Thoracic aorta (tissue), 2 donors: ENCODE measurements at regions not wholly inside any gene's neighbourhood (a gene's known extent, or its start where the extent isn't known, plus 50 kb on each side); places are given as distances from the start of the nearest gene placed in this dataset.

Source experiments
- ATAC-seq: fragments of 150-250 bp; one replicate; pipeline ENCODE4 v1.8.0; 2017; ENCODE audit warnings: low read depth; ENCODE audit not compliant: insufficient number of reproducible peaks, low FRiP score
- DNase-seq: peaks from one replicate; pipeline ENCODE4 v3.0.0-alpha.2; 2020; ENCODE audit warnings: low spot score
- H3K27ac ChIP-seq, 2 donors: fragments of 200-600 bp; sonication (generic); 1 replicate in 1 of 2; 2 replicates in 1 of 2; pipeline ENCODE4 v1.5.1; 2016; ENCODE audit warnings: mild to moderate bottlenecking in 2 of 2, moderate library complexity in 2 of 2
- H3K27me3 ChIP-seq: fragments of 200-600 bp; sonication (generic); replicated peaks from 2 replicates; pipeline ENCODE4 v1.6.0; 2016; ENCODE audit warnings: mild to moderate bottlenecking; ENCODE audit not compliant: insufficient read depth
- H3K36me3 ChIP-seq: fragments of 200-600 bp; sonication (generic); one replicate; pipeline ENCODE4 v1.5.1; 2016
- H3K4me1 ChIP-seq, 2 donors: fragments of 200-600 bp; sonication (generic); 1 replicate in 1 of 2; 2 replicates in 1 of 2; pipeline versions ENCODE4 v1.5.1 to v1.6.0; 2016; ENCODE audit warnings: low read depth in 2 of 2, mild to moderate bottlenecking in 1 of 2; ENCODE audit not compliant: control insufficient read depth in 1 of 2
- H3K4me3 ChIP-seq: fragments of 200-600 bp; sonication (generic); 2 replicates; pipeline ENCODE4 v1.5.1; 2016; ENCODE audit warnings: mild to moderate bottlenecking
- H3K9me3 ChIP-seq: fragments of 200-600 bp; sonication (generic); 2 replicates; pipeline ENCODE4 v1.5.1; 2016
- CTCF ChIP-seq: fragments of 200-600 bp; sonication (generic); IDR thresholded peaks from one replicate; pipeline ENCODE4 v1.5.1; 2019; ENCODE audit warnings: antibody characterized with exemption

- no peak for TF ChIP-seq CTCF
- no peak for ATAC-seq
- no peak for DNase-seq
Measured at GRCh38 chr3:159418571-159419526, 569.8 kb upstream of the IL12A start.

DNA sequence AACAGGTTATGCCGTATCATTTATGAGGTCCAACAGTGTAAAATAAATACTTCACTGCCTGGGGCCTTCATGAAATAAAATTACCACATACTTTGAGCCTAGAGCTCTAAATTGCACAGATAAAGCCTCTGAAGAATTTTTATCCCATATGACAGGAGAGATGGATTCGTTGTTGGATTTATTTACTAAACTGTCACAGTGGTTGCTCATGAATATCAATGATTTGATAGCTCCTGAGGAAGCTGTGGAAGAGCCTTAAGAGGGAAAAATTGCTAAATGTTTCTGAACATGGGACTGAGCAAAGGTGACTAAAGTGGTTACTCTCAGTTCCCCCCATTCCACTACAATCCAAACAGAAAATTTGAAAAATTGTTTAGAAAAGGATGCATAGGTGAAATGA lies 558.9 kb upstream of the IL12A start:
- Histone ChIP-seq H3K27ac (no peak overlapping the region), H3K4me1 (no peaks in the 10 kb centered on the region), H3K4me3 (no peak overlapping the region), H3K36me3 (no peaks in the 10 kb centered on the region), H3K27me3 (no peaks in the 10 kb centered on the region), H3K9me3 (no peaks in the 10 kb centered on the region)
- ATAC-seq, result no peak
- no peak for TF ChIP-seq CTCF
- DNase-seq, result no peak

More at GRCh38 chr3:159418571-159419526, 569.8 kb upstream of the IL12A start:
- Histone ChIP-seq H3K27me3 (no peaks in the 10 kb centered on the region), H3K27ac (no peak overlapping the region), H3K9me3 (no peaks in the 10 kb centered on the region), H3K4me3 (no peak overlapping the region), H3K36me3 (no peaks in the 10 kb centered on the region), H3K4me1 (no peaks in the 10 kb centered on the region)

- no peaks in the 10 kb centered on the region for H3K27me3 ChIP-seq
- no peak overlapping the region for H3K27ac ChIP-seq
- DNase-seq (no peak), ATAC-seq (no peak)
- TF ChIP-seq CTCF, result no peak
- no peaks in the 10 kb centered on the region for H3K36me3 ChIP-seq
- no peaks in the 10 kb centered on the region for H3K4me1 ChIP-seq
- no peaks in the 10 kb centered on the region for H3K9me3 ChIP-seq
- H3K4me3 ChIP-seq, result no peak overlapping the region
Measured at GRCh38 chr3:159432682-159433340, 555.8 kb upstream of the IL12A start.

GRCh38 chr3:159439346-159439745 lies 549.3 kb upstream of the IL12A start:
- TF ChIP-seq CTCF, result no peak
- no peaks in the 10 kb centered on the region for H3K27me3 ChIP-seq
- DNase-seq (no peak), ATAC-seq (no peak)
- no peak overlapping the region for H3K27ac ChIP-seq
- H3K4me3 ChIP-seq, result no peak overlapping the region
- H3K36me3 ChIP-seq, result no peaks in the 10 kb centered on the region
- no peaks in the 10 kb centered on the region for H3K4me1 ChIP-seq
- H3K9me3 ChIP-seq, result no peaks in the 10 kb centered on the region

GRCh38 chr3:159441279-159441678 lies 547.4 kb upstream of the IL12A start:
- no peak for TF ChIP-seq CTCF
- no peak overlapping the region for H3K27ac ChIP-seq
- ATAC-seq, result no peak
- H3K4me3 ChIP-seq, result no peak overlapping the region
- H3K36me3 ChIP-seq, result no peaks in the 10 kb centered on the region
- H3K27me3 ChIP-seq, result no peaks in the 10 kb centered on the region
- DNase-seq, result no peak
- H3K9me3 ChIP-seq, result no peaks in the 10 kb centered on the region
- H3K4me1 ChIP-seq, result no peaks in the 10 kb centered on the region
